Transverse colon (tissue), 4 donors: ENCODE measurements at regions not wholly inside any gene's neighbourhood (a gene's known extent, or its start where the extent isn't known, plus 50 kb on each side); places are given as distances from the start of the nearest gene placed in this dataset.

Experiments used
- CTCF ChIP-seq, 5 experiments: fragments of 200-600 bp in 3 of 5; fragments of 450-650 bp in 2 of 5; sonication (generic) in 3 of 5; IDR thresholded peaks; 1 replicate in 2 of 5; 2 replicates in 3 of 5; pipeline ENCODE4 v1.5.1; 2016 to 2017; ENCODE audit warnings: antibody characterized with exemption in 5 of 5, inconsistent platforms in 3 of 5, mild to moderate bottlenecking in 2 of 5, moderate library complexity in 1 of 5
- POLR2A ChIP-seq: fragments of 450-650 bp; IDR thresholded peaks from one replicate; pipeline ENCODE4 v1.6.1; 2016; ENCODE audit warnings: antibody characterized with exemption, mild to moderate bottlenecking, moderate library complexity
- POLR2AphosphoS5 ChIP-seq, 3 donors: sonication (generic); formaldehyde crosslinking; IDR thresholded peaks; one replicate each; pipeline ENCODE4 v1.6.1; 2016; ENCODE audit warnings: antibody characterized with exemption in 3 of 3

DNA sequence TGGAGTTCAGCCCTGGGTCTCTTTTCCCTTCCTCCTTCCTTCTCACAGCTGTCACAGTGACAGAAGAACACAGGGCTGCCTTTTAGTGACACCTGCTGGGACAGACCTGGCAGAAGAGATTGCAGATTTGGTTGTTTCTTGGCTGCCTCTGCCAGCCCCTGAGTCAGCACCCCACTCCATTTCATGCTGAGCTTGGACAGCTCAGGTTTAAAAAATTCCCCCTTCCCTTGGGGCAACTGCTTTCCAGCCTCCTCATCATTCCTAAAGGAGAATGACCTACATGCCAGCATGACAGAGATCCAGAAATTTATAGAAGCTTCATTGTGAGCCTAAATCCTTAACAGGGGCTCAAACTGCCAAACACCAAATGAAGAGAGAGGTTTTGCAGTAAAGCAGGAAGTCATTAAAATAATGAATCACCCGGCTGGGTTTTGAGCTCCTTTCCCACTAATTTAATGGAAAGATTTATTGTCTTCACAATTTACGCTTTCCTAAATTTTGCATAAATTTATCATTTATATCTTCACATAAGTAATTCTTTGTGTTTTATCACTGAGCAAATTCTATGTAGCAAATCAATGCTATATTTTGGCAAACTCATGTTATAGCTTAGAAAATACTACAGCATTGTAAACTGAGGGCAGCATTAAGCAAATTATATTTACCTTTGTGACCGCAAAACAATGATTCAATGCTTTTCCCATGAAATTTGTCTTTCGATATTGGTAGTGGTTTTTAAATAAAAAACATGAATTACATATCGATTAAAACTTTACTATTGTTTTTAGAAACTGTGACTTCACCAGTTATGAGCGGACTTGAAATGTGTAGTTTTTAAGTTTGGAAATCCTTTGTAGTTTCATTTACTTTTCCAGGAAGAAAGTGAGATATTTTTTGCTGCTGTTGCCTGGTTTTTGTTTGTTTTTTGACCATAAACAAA lies 399.5 kb upstream of the ANKRD30A start:
- TF ChIP-seq POLR2AphosphoS5 (IDR thresholded peaks at IDR 0.05) (no peak), POLR2A (no peak), CTCF (IDR thresholded peaks at IDR 0.05) (no peak)
